ENCODE measurements at regions not wholly inside any gene's neighbourhood (a gene's known extent, or its start where the extent isn't known, plus 50 kb on each side); places are given as distances from the start of the nearest gene placed in this dataset.
A peak's percentile ranks its signal among the peaks of the same experiment; 100 is the strongest.

GRCh38 chr7:436367-437128, 83.1 kb downstream of the PDGFA start:
- no peak overlapping the region for H3K27ac Mint-ChIP-seq
- H3K9me3 Mint-ChIP-seq = no peaks in the 10 kb centered on the region
- H3K4me3 Mint-ChIP-seq = no peak overlapping the region
- H3K4me1 Mint-ChIP-seq (ENCODE audit: low read depth) = no peaks in the 10 kb centered on the region
- H3K36me3 Mint-ChIP-seq (ENCODE audit: low read depth) = no peaks in the 10 kb centered on the region
- H3K27me3 Mint-ChIP-seq = no peaks in the 10 kb centered on the region

- no peak overlapping the region for H3K27ac Mint-ChIP-seq
- H3K9me3 Mint-ChIP-seq = no peaks in the 10 kb centered on the region
- H3K4me1 Mint-ChIP-seq (ENCODE audit: low read depth) = no peaks in the 10 kb centered on the region
- H3K27me3 Mint-ChIP-seq = no peaks in the 10 kb centered on the region
- H3K36me3 Mint-ChIP-seq (ENCODE audit: low read depth) = no peaks in the 10 kb centered on the region
- H3K4me3 Mint-ChIP-seq = no peak overlapping the region
Measured at GRCh38 chr7:437329-438251, 82.1 kb downstream of the PDGFA start.

DNA sequence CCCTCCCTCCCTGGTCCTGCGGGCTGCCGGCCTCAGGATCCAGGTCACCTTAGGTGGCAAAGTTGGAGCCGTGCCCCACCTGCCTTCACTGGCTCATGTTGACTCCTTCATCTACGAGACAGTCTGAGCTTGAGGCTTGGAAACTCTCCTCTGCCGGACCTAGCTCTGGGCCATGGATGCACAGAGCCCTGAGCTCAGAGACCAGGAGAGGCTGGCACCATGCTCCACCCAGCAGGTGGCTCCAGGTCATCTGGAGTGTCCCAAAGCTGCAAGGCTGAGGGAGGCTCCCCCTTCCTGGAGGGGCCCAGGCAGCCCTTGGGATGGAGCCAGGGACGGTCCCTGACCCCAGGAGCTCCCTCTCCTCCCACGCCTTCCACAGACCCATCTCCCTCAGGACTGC, 81.3 kb downstream of the PDGFA start:
- Mint-ChIP-seq H3K27ac (no peak overlapping the region), H3K27me3 (no peaks in the 10 kb centered on the region), H3K9me3 (no peaks in the 10 kb centered on the region), H3K4me1 (ENCODE audit: low read depth) (no peaks in the 10 kb centered on the region), H3K36me3 (ENCODE audit: low read depth) (no peaks in the 10 kb centered on the region), H3K4me3 (no peak overlapping the region)

DNA sequence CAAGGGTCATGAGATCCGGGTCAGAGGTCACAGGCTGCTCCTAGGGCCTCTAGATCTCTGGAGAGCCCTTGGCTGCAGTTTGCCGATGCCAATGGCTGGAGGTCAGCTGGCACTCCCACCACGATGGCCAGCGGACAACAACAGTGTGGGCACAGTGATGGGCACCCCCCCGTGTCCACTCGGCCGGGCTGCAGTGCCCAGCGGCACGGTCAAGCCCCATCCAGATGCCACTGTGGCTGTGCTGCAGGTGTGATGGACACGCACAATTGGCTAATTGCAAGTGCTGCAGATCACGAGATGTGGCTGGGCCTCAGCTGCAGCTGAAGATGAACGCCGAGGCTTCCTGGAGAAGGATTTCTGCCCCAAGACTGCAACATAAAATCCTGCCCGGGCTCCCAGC, 80.7 kb downstream of the PDGFA start:
- H3K4me1 Mint-ChIP-seq (ENCODE audit: low read depth) = no peaks in the 10 kb centered on the region
- H3K27me3 Mint-ChIP-seq = no peaks in the 10 kb centered on the region
- no peak overlapping the region for H3K4me3 Mint-ChIP-seq
- H3K36me3 Mint-ChIP-seq (ENCODE audit: low read depth) = no peaks in the 10 kb centered on the region
- H3K27ac Mint-ChIP-seq = no peak overlapping the region
- H3K9me3 Mint-ChIP-seq = no peaks in the 10 kb centered on the region

DNA sequence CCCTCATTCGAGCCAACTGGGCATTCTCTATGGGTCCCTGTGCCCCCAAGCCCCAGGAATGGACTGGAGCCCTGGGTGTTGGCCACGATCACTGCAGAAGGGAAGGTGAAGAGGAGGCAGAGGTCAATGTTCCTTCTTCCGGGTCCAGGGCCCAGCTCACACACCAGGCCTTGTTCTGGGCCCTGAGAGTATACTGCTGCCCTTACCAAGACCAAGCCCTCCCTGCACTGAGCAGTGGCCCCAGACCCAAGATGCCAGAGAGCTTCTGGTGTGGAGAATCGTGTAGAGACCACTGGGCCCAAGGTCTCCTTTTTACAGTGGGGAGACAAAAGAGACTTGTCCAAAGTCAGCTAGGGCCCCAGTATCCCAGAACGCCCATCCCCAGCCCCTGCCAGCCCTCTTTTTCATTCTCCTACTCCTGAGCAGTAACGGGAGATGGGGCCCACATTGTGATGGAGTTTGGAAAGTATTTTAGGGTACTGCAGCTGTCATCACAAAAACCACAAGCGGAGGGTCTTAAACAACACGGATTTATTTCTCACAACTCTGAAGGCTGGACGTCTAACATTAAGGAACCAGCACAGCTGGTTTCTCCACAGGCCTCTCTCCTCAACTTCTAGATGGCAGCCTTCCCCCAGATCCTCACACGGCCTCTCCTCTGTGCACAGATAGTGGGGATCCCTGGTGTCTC, 79.4 kb downstream of the PDGFA start:
- no peak overlapping the region for H3K27ac Mint-ChIP-seq
- H3K4me1 Mint-ChIP-seq (ENCODE audit: low read depth) = no peaks in the 10 kb centered on the region
- H3K27me3 Mint-ChIP-seq = no peaks in the 10 kb centered on the region
- no peaks in the 10 kb centered on the region for H3K36me3 Mint-ChIP-seq (ENCODE audit: low read depth)
- no peak overlapping the region for H3K4me3 Mint-ChIP-seq
- no peaks in the 10 kb centered on the region for H3K9me3 Mint-ChIP-seq

DNA sequence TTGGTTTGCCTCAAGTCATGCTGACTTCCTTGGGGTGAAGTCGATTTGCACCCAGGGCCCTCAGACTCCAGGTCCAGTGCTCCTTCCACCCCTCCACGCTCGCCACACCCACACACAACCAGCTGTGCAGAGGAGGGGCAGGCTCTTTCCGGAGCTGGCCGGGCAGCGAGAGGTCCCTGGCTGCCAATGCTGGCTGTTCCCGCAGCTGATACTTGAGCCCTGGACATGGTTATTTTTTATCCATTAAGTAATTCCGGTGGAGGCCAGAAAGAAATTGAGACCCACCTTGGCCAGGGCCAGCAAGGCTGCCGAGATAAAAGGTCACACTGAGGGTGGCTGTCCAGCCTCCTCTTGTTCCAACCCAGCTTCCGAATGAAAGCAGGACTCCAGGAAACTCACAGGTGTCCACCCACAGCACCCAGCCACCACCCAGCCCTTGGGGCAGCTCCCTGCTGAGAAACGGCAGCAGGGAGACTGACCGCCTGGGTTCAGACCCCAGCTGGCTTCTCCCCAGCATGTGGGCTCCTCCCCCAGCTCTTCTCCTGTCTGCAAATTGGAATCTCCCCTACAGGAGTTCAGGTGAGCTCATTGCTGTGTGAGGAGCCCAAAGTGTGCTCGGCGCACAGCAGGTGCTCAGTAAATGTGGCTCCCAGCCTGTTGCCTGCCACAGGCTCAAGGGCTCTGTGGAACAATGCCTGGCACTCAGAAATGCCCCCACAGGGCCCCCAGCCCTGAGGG, 77.8 kb downstream of the PDGFA start:
- no peaks in the 10 kb centered on the region for H3K9me3 Mint-ChIP-seq
- no peaks in the 10 kb centered on the region for H3K36me3 Mint-ChIP-seq (ENCODE audit: low read depth)

DNA sequence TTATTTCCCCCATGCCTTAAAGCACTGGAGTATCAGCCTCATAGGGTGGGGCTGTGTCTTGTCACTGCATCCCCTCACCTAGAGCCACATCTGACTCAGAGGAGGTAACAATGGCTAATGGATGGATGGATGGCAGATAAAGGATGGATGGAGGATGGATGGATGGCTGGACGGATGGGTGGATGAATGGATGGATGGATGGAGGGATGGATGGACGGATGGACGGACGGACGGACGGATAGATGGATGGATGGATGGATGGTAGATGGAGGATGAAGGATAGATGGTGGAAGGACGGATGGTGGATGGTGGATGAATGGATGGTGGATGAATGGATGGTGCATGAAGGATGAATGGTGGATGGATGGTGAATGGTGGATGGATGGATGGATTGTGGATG, 77.2 kb downstream of the PDGFA start:
- Mint-ChIP-seq H3K27me3 (no peaks in the 10 kb centered on the region), H3K27ac (no peak overlapping the region), H3K36me3 (ENCODE audit: low read depth) (no peaks in the 10 kb centered on the region), H3K9me3 (no peaks in the 10 kb centered on the region), H3K4me1 (ENCODE audit: low read depth) (no peaks in the 10 kb centered on the region), H3K4me3 (no peak overlapping the region)

More for the DNA sequence above, 77.8 kb downstream of the PDGFA start:
- no peak overlapping the region for H3K27ac Mint-ChIP-seq
- no peak overlapping the region for H3K4me3 Mint-ChIP-seq
- no peaks in the 10 kb centered on the region for H3K4me1 Mint-ChIP-seq (ENCODE audit: low read depth)
- no peaks in the 10 kb centered on the region for H3K27me3 Mint-ChIP-seq

GRCh38 chr7:443279-443833, 76.3 kb downstream of the PDGFA start:
- Mint-ChIP-seq H3K27ac (no peak overlapping the region), H3K27me3 (no peaks in the 10 kb centered on the region), H3K4me3 (no peak overlapping the region)

DNA sequence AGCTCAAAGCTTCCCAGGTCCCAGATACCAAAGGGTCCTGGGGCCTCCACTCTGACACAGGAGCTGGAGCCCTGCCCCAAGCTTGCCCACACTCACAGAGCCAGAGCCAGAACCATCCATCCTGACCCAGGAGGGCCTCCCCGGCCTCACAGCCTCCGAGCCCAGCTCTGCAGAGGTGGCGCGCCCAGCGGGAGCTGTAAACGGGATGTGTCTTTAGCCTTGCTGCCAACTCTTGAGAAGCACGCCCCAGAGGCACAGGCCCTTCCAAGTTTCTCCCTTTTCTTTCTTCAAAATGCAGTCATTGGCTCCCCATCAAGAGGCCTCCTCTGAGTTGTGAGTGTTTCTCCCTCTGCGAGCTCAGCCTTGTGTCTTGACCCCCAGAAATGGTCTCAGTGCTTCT, 75.0 kb downstream of the PDGFA start:
- Mint-ChIP-seq H3K27ac (peak overlapping the region; percentile 40), H3K4me1 (ENCODE audit: low read depth) (no peaks in the 10 kb centered on the region), H3K36me3 (ENCODE audit: low read depth) (no peaks in the 10 kb centered on the region), H3K27me3 (no peaks in the 10 kb centered on the region), H3K9me3 (no peaks in the 10 kb centered on the region), H3K4me3 (no peak overlapping the region)

More at GRCh38 chr7:443279-443833, 76.3 kb downstream of the PDGFA start:
- Mint-ChIP-seq H3K9me3 (no peaks in the 10 kb centered on the region), H3K4me1 (ENCODE audit: low read depth) (no peaks in the 10 kb centered on the region), H3K36me3 (ENCODE audit: low read depth) (no peaks in the 10 kb centered on the region)

DNA sequence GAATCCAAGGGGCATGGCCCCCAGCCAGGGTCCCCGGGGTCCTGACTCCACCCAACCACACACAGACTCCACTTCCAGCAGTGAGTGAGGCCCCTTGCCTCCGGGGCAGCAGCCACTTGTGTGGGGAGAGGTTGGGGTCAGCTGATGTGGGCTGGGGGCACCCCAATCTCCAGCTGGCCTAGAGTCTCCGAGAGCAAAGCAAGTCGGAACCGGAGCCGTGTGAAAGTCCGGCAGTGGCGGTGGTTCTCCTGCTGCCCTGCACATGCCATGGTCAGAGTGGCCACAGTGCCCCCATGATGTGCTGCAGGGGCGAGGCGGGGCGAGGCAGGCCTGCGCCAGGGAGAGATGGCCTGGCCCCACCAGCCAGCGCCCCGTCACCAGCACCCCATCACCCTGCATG, 74.6 kb downstream of the PDGFA start:
- no peaks in the 10 kb centered on the region for H3K36me3 Mint-ChIP-seq (ENCODE audit: low read depth)

DNA sequence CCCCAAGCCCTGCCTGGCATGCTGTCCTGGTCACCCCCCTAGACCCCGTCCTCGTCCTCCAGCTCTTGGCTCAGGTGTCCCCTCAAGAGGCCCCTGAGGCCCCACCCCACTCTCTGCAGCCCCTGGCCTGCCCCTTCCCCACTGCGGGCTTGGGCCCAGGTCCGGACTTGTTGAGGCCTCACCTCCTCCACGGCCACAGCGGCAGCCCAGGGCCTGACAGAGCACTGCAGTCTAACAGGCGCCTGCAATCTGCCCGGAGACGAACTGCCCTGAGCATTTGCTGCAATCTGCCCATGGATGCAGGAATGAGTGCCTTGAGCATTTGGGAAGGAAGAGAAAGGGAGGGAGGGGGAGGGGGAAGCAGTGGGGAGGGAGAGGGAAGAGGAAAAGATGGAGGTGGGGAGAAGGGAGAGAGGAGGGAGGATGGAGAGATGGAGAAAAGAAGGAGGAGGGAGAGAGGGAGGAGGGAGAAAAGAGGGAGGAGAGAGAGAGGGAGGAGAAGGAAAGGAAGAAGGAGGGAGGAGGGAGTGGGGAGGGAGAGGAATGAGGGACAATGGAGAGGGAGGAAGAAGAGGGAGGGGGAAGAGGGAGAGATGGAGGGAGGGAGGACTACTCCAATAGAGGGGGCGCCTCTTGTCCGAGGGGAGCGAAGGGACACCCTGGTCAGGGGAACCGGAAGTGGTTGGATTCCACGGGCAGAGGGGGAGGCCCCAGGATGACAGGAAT, 73.9 kb downstream of the PDGFA start:
- H3K4me1 Mint-ChIP-seq (ENCODE audit: low read depth) = no peaks in the 10 kb centered on the region
- no peak overlapping the region for H3K4me3 Mint-ChIP-seq
- no peaks in the 10 kb centered on the region for H3K9me3 Mint-ChIP-seq
- H3K36me3 Mint-ChIP-seq (ENCODE audit: low read depth) = no peaks in the 10 kb centered on the region
- no peaks in the 10 kb centered on the region for H3K27me3 Mint-ChIP-seq
- no peak overlapping the region for H3K27ac Mint-ChIP-seq

More for the DNA sequence above, 74.6 kb downstream of the PDGFA start:
- Mint-ChIP-seq H3K27me3 (no peaks in the 10 kb centered on the region), H3K27ac (peak overlapping the region; percentile 40), H3K4me1 (ENCODE audit: low read depth) (no peaks in the 10 kb centered on the region), H3K4me3 (no peak overlapping the region), H3K9me3 (no peaks in the 10 kb centered on the region)

- H3K9me3 Mint-ChIP-seq = no peaks in the 10 kb centered on the region
- peaks cover 6% of the 10 kb centered on the region for H3K4me1 Mint-ChIP-seq (ENCODE audit: low read depth)
- H3K27ac Mint-ChIP-seq = no peak overlapping the region
- H3K36me3 Mint-ChIP-seq (ENCODE audit: low read depth) = no peaks in the 10 kb centered on the region
- no peak overlapping the region for H3K4me3 Mint-ChIP-seq
- H3K27me3 Mint-ChIP-seq = peaks cover 5% of the 10 kb centered on the region
Measured at GRCh38 chr7:446289-446935, 73.2 kb downstream of the PDGFA start.

Data from stimulated activated naive CD8-positive, alpha-beta T cell treated with anti-CD3 and anti-CD28 coated beads, Interleukin-15, Interleukin-2, amounts not matched to agents 100 ng/mL and 50 ng/mL, for 24 hours (primary cell).